Stimulated activated CD4-positive, alpha-beta T cell treated with anti-CD3 and anti-CD28 coated beads, Interleukin-1b, Interleukin-23, amount 100 ng/mL, for 1 hour (primary cell): ENCODE measurements at regions not wholly inside any gene's neighbourhood (a gene's known extent, or its start where the extent isn't known, plus 50 kb on each side); places are given as distances from the start of the nearest gene placed in this dataset.

ENCODE experiments used
- DNase-seq, 2 donors: peaks; one replicate each; pipeline ENCODE4 v3.0.0-alpha.2; 2020; ENCODE audit warnings: low read depth in 2 of 2

- no peak for DNase-seq
These were observed 921.4 kb upstream of the EEF2KMT start for GRCh38 chr16:6018848-6019489.

GRCh38 chr16:6016530-6017184 is 919.1 kb upstream of the EEF2KMT start:
- no peak for DNase-seq

GRCh38 chr16:6012716-6013115 is 915.1 kb upstream of the EEF2KMT start:
- no peak for DNase-seq

GRCh38 chr16:6009151-6009550 is 911.6 kb upstream of the EEF2KMT start:
- DNase-seq, result no peak

- no peak for DNase-seq
These were observed 911.1 kb upstream of the EEF2KMT start for GRCh38 chr16:6008670-6009069.

GRCh38 chr16:5993356-5993755 is 895.8 kb upstream of the EEF2KMT start:
- no peak for DNase-seq

- DNase-seq, result no peak
These were observed 885.4 kb upstream of the EEF2KMT start for GRCh38 chr16:5982979-5983378.

- no peak for DNase-seq
These were observed 882.4 kb upstream of the EEF2KMT start for GRCh38 chr16:5979905-5980550.

- DNase-seq, result no peak
These were observed 879.7 kb upstream of the EEF2KMT start for GRCh38 chr16:5977329-5977728.

- no peak for DNase-seq
These were observed 875.2 kb upstream of the EEF2KMT start for GRCh38 chr16:5972747-5973146.

GRCh38 chr16:5971924-5972323 is 874.3 kb upstream of the EEF2KMT start:
- DNase-seq, result no peak

GRCh38 chr16:5971106-5971505 is 873.5 kb upstream of the EEF2KMT start:
- DNase-seq, result no peak

GRCh38 chr16:5966004-5966403 is 868.4 kb upstream of the EEF2KMT start:
- DNase-seq, result no peak

- DNase-seq, result no peak
These were observed 867.7 kb upstream of the EEF2KMT start for GRCh38 chr16:5965321-5965720.

GRCh38 chr16:5951486-5951885 is 853.9 kb upstream of the EEF2KMT start:
- DNase-seq, result no peak

- DNase-seq, result no peak
These were observed 847.4 kb upstream of the EEF2KMT start for GRCh38 chr16:5944971-5945370.

- no peak for DNase-seq
These were observed 841.0 kb upstream of the EEF2KMT start for GRCh38 chr16:5938607-5939006.

- DNase-seq, result no peak
These were observed 835.3 kb upstream of the EEF2KMT start for GRCh38 chr16:5932906-5933305.

GRCh38 chr16:5928476-5929065 is 831.0 kb upstream of the EEF2KMT start:
- DNase-seq, result no peak

- no peak for DNase-seq
These were observed 828.3 kb upstream of the EEF2KMT start for GRCh38 chr16:5925850-5926249.

GRCh38 chr16:5922686-5923085 is 825.1 kb upstream of the EEF2KMT start:
- no peak for DNase-seq

GRCh38 chr16:5918567-5919130 is 821.1 kb upstream of the EEF2KMT start:
- no peak for DNase-seq
